Motor neuron (in vitro differentiated cells): ENCODE measurements at regions not wholly inside any gene's neighbourhood (a gene's known extent, or its start where the extent isn't known, plus 50 kb on each side); places are given as distances from the start of the nearest gene placed in this dataset.

Experiments
- ATAC-seq, 8 experiments: fragments of 200-7000 bp; cut with Tn5 transposase; replicated peaks in 6 of 8; 2 replicates each; pipeline ENCODE4 v1.8.0; 2021; ENCODE audit warnings: mild to moderate bottlenecking in 8 of 8, moderate library complexity in 8 of 8
- H3K27ac ChIP-seq, 2 donors: fragments of 250-450 bp; sonication (Bioruptor Pico); 2 replicates each; pipeline ENCODE4 v1.9.0; 2021; ENCODE audit warnings: antibody characterized with exemption in 2 of 2, mild to moderate bottlenecking in 2 of 2, moderate library complexity in 1 of 2
- H3K4me1 ChIP-seq, 2 donors: fragments of 250-450 bp; sonication (Bioruptor Pico); replicated peaks in 1 of 2; 2 replicates each; pipeline ENCODE4 v1.6.1; 2021; ENCODE audit warnings: antibody characterized with exemption in 2 of 2, mild to moderate bottlenecking in 2 of 2, moderate library complexity in 1 of 2
- H3K4me3 ChIP-seq, 5 donors: fragments of 250-450 bp; sonication (Bioruptor Pico); 2 replicates each; pipeline ENCODE4 v1.9.0; 2021; ENCODE audit warnings: antibody characterized with exemption in 5 of 5, mild to moderate bottlenecking in 5 of 5, moderate library complexity in 4 of 5
- WGBS, 10 experiments: fragments of 450-650 bp; shearing (Covaris generic); methylation state at CpG; one replicate each; pipeline ENCODE4 v1.0.0; 2022; 5-methylcytosine and 5-hydroxymethylcytosine counted together
- in situ Hi-C, 9 experiments: fragments of 400-800 bp; cut with MboI; loops; one replicate each; pipeline ENCODE4 v1.15.0; 2021; ENCODE audit warnings: low sequenced_read_pairs in 9 of 9, low pct_unique_long_range_greater_than_20kb in 2 of 9; ENCODE audit not compliant: unreplicated experiment in 9 of 9

- Histone ChIP-seq H3K4me3 (no peak overlapping the region), H3K27ac (no peak overlapping the region), H3K4me1 (peaks cover 4 to 43% of the 10 kb centered on the region in 2 donors)
- WGBS, 10 experiments = 14 to 63% (median 33%) methylated on average over 1 of the region's 1 CpG; no CpG with 5 or more reads in 5 of the 10 experiments
- ATAC-seq = no peak
- in situ Hi-C loops = loop anchor here in 1 of 9 experiments (25.0 kb wide), 1 partner anchor 637 kb away; the partner anchor contains the start of gene PLXNA4
Measured at GRCh38 chr7:131950758-131951157, 394.3 kb upstream of the PODXL start.

GRCh38 chr7:131949659-131950058 is 393.2 kb upstream of the PODXL start:
- H3K4me1 ChIP-seq = peaks cover 3 to 39% of the 10 kb centered on the region in 2 donors
- H3K4me3 ChIP-seq = no peak overlapping the region
- ATAC-seq = no peak
- 38 to 83% (median 80%) methylated on average over 1 to 6 of the region's 7 CpGs; no CpG with 5 or more reads in 4 of the 10 experiments for WGBS, 10 experiments
- no peak overlapping the region for H3K27ac ChIP-seq
- in situ Hi-C loops = loop anchor here in 2 of 9 experiments (25.0 kb wide), 1 partner anchor 638 kb away; the partner anchor contains the start of gene PLXNA4 (in 2 of the 2)

- Histone ChIP-seq H3K4me3 (no peak overlapping the region), H3K4me1 (peaks cover 3 to 32% of the 10 kb centered on the region in 2 donors), H3K27ac (no peak overlapping the region)
- peak in 6 of 8 experiments; percentile 21 to 87 (median 49) for ATAC-seq
- 36 to 69% (median 60%) methylated on average over 1 to 5 of the region's 6 CpGs; no CpG with 5 or more reads in 3 of the 10 experiments for WGBS, 10 experiments
- in situ Hi-C loops = loop anchor here in 1 of 9 experiments (25.0 kb wide), 1 partner anchor 639 kb away; the partner anchor contains the start of gene PLXNA4
Measured at GRCh38 chr7:131948434-131949053, 392.1 kb upstream of the PODXL start.

- Histone ChIP-seq H3K4me3 (no peak overlapping the region), H3K27ac (no peak overlapping the region), H3K4me1 (peaks cover 3 to 24% of the 10 kb centered on the region in 2 donors)
- in situ Hi-C loops = loop anchor here in 1 of 9 experiments (25.0 kb wide), 1 partner anchor 640 kb away; the partner anchor contains the start of gene PLXNA4
- no peak for ATAC-seq
- 60 to 100% (median 80%) methylated on average over 1 of the region's 1 CpG; no CpG with 5 or more reads in 5 of the 10 experiments for WGBS, 10 experiments
Measured at GRCh38 chr7:131947661-131948060, 391.2 kb upstream of the PODXL start.

- peak in 2 of 8 experiments; percentile 2 to 4 for ATAC-seq
- Histone ChIP-seq H3K27ac (no peak overlapping the region), H3K4me1 (peaks cover 3 to 21% of the 10 kb centered on the region in 2 donors), H3K4me3 (no peak overlapping the region)
- 14 to 100% (median 84%) methylated on average over 1 to 4 of the region's 14 CpGs; no CpG with 5 or more reads in 3 of the 10 experiments for WGBS, 10 experiments
- in situ Hi-C loops = loop anchor here in 1 of 9 experiments (25.0 kb wide), 1 partner anchor 641 kb away; the partner anchor contains the start of gene PLXNA4
Measured at GRCh38 chr7:131945957-131946544, 389.6 kb upstream of the PODXL start.

GRCh38 chr7:131945313-131945911 is 389.0 kb upstream of the PODXL start:
- Histone ChIP-seq H3K4me1 (peaks cover 3 to 21% of the 10 kb centered on the region in 2 donors), H3K4me3 (peak overlapping the region in 3 of 5 donors; percentile 17 to 25 (median 20)), H3K27ac (no peak overlapping the region)
- ATAC-seq = peak; percentile 45 to 95 (median 92)
- WGBS, 10 experiments = 0 to 50% (median 0%) methylated on average over 1 to 12 of the region's 39 CpGs; no CpG with 5 or more reads in 4 of the 10 experiments
- in situ Hi-C loops = loop anchor here in 1 of 9 experiments (25.0 kb wide), 1 partner anchor 642 kb away; the partner anchor contains the start of gene PLXNA4

GRCh38 chr7:131944556-131945069 is 388.2 kb upstream of the PODXL start:
- Histone ChIP-seq H3K27ac (no peak overlapping the region), H3K4me1 (peaks cover 3 to 21% of the 10 kb centered on the region in 2 donors), H3K4me3 (no peak overlapping the region)
- 79 to 100% (median 97%) methylated on average over 1 to 5 of the region's 8 CpGs; no CpG with 5 or more reads in 6 of the 10 experiments for WGBS, 10 experiments
- no peak for ATAC-seq
- in situ Hi-C loops = loop anchor here in 1 of 9 experiments (25.0 kb wide), 1 partner anchor 643 kb away; the partner anchor contains the start of gene PLXNA4

GRCh38 chr7:131943646-131944045 is 387.2 kb upstream of the PODXL start:
- in situ Hi-C loops = loop anchor here in 1 of 9 experiments (25.0 kb wide), 1 partner anchor 644 kb away; the partner anchor contains the start of gene PLXNA4
- no peak overlapping the region for H3K4me3 ChIP-seq
- peaks cover 3 to 17% of the 10 kb centered on the region in 2 donors for H3K4me1 ChIP-seq
- no peak overlapping the region for H3K27ac ChIP-seq
- 57 to 90% (median 76%) methylated on average over 1 to 7 of the region's 7 CpGs; no CpG with 5 or more reads in 1 of the 10 experiments for WGBS, 10 experiments
- ATAC-seq = no peak

GRCh38 chr7:131943211-131943610 is 386.8 kb upstream of the PODXL start:
- H3K4me3 ChIP-seq = no peak overlapping the region
- WGBS, 10 experiments = 80 to 100% methylated on average over 1 of the region's 4 CpGs; no CpG with 5 or more reads in 8 of the 10 experiments
- in situ Hi-C loops = loop anchor here in 1 of 9 experiments (25.0 kb wide), 1 partner anchor 644 kb away; the partner anchor contains the start of gene PLXNA4
- no peak overlapping the region for H3K27ac ChIP-seq
- peaks cover 3 to 13% of the 10 kb centered on the region in 2 donors for H3K4me1 ChIP-seq
- ATAC-seq = no peak

- in situ Hi-C loops = loop anchor here in 1 of 9 experiments (25.0 kb wide), 1 partner anchor 645 kb away; the partner anchor contains the start of gene PLXNA4
Measured at GRCh38 chr7:131942287-131943150, 386.1 kb upstream of the PODXL start.

GRCh38 chr7:131941291-131941690 is 384.9 kb upstream of the PODXL start:
- Histone ChIP-seq H3K27ac (no peak overlapping the region), H3K4me3 (no peak overlapping the region), H3K4me1 (peaks cover 3 to 8% of the 10 kb centered on the region in 2 donors)
- in situ Hi-C loops = loop anchor here in 1 of 9 experiments (25.0 kb wide), 1 partner anchor 646 kb away; the partner anchor contains the start of gene PLXNA4
- 0 to 50% (median 17%) methylated on average over 1 of the region's 1 CpG; no CpG with 5 or more reads in 7 of the 10 experiments for whole genome bisulfite sequencing, 10 experiments
- ATAC-seq = no peak

More at GRCh38 chr7:131942287-131943150, 386.1 kb upstream of the PODXL start:
- peaks cover 3 to 8% of the 10 kb centered on the region in 2 donors for H3K4me1 ChIP-seq
- H3K27ac ChIP-seq = no peak overlapping the region
- no peak overlapping the region for H3K4me3 ChIP-seq
- ATAC-seq = no peak
- WGBS, 10 experiments = 60 to 94% (median 84%) methylated on average over 1 to 6 of the region's 11 CpGs; no CpG with 5 or more reads in 1 of the 10 experiments
